HG03159 (cell line): ENCODE measurements at regions not wholly inside any gene's neighbourhood (a gene's known extent, or its start where the extent isn't known, plus 50 kb on each side); places are given as distances from the start of the nearest gene placed in this dataset.

Experiments used
- ATAC-seq: cut with Tn5 transposase; IDR thresholded peaks from one replicate; pipeline ENCODE4 v1.9.1; 2021; ENCODE audit warnings: mild to moderate bottlenecking, moderate library complexity; ENCODE audit not compliant: unreplicated experiment

DNA sequence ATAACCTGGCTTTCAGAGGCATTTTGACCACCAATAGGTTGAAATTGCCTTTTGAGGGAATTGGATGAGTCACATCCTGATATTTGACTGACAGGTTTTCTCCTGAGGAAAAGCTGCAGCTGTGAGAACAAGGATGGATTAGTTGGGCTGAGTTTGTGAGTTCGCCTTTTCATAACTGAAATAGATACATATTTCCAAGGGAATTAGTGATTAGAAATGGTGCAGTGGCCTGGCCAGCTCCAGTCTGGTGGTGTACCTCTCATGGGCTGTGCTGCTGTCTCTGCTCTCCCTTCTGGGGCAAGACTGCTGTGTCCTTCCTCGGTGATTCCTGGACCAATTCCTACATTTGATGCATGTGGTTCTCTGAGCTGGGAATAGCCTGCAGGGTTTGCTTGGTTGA, 341.3 kb downstream of the TSN start:
- ATAC-seq, result no peak

DNA sequence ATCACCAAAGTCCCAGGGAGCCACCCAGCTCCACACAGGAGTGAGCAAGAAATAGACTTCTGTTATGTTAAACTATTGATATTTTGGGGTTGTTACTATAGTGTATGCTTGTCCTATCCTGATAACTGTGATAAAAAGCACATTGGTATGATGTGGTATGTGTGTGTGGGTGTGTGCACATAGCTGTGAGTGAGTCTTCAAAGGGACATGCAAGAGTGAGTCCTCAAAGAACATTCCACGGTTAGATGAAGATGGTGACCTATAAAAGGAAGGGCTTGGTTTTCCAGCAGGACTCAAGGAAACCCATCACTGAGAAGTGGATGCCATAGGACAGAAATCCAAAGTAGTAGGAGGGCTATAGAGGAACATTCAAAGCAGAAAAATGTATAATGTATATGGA, 342.9 kb downstream of the TSN start:
- ATAC-seq, result no peak

- no peak for ATAC-seq
These were observed 344.9 kb downstream of the TSN start for GRCh38 chr2:122100346-122100745.

DNA sequence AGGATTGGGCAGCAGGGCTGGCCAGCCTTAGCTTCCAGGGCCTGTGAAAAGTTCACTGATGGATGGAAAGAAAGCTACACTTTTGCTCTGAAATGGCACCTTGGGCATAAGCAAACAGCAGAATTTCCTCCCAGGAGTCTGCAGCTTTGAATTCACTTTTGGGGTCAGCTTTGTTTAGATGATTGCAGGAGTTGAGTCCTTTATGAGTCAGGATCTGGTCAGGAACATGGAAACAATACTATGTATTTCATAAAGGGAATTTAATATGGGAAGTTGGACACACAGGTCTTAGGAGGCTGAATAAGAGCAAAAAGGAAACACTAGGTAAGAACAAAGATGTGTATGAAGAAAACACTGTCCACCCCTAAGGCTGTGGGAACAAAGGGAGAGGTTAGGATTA, 345.3 kb downstream of the TSN start:
- ATAC-seq, result no peak

- ATAC-seq, result no peak
These were observed 345.9 kb downstream of the TSN start for GRCh38 chr2:122101319-122101718.

- no peak for ATAC-seq
These were observed 349.9 kb downstream of the TSN start for GRCh38 chr2:122105171-122105876.

DNA sequence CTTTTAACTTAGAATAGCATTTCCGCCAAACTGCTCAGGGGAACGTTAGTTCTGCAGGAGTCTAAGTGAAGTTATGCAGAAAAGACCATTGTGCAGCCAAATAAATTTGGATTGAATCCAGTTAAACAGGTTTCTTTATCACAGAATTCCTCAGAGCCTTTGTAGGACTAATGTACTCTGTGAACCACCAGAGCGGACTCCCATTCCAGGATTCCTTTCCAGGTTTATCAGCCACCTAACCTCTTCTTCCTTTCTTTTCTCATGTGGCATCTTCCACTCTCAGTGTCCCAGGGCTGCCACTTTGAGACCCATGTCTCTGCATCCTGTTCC, 350.4 kb downstream of the TSN start:
- no peak for ATAC-seq

DNA sequence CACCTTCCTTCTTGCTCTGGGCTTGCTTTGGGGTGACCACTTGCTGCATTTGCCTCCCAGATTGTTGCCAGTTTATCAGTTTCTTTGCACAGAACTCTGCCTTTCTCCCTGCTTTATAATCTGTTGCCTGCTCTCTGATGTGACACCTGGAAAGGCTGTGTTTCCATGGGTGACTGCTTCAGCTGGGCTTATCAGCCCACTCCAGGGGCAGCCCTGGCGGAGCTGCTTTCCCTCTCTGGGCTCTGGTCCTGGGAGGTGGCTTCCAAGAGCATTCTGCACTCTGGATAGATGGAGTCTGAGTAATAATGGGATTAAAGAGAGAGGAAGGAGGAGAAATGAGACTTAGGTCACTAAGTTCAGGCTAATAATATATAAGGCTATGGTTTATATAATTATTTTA, 352.7 kb downstream of the TSN start:
- ATAC-seq, result no peak

DNA sequence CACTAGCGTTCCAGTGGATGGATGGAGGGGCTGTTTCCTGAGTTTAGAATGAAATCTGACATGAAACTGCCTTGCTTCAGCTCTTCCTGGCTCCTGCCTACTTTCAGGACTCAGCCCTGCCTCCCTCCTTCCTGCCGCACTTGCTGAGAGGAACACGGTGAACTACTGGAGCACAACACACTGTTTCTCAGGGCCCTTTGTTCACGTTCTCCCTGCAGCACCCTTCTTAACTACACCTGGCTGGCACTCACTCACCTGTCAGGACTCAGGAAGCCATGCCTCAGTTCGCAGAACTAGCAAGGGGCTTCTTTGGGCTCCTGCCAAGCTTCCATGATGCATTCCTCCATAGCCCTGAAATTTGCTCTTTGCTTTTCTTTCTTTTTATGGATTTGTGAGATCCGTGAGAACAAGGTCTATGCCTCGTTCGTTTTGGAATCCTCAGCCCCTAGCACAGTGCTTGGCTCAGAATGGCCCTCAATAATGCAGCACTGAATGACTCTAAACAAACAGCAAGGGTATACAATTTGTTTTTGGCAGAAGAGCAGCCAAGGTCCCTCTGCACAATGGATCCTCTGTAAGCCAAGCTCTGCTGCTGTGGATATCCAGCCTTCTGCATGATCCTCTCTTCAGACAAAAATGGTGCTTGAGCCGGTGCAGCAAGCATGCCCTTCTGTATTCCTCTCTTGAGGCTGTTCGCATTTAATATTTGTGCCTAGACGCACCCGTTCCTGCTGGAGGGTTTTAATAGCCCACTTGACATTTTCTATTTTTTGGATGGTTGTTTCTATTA, 357.0 kb downstream of the TSN start:
- ATAC-seq, result no peak

DNA sequence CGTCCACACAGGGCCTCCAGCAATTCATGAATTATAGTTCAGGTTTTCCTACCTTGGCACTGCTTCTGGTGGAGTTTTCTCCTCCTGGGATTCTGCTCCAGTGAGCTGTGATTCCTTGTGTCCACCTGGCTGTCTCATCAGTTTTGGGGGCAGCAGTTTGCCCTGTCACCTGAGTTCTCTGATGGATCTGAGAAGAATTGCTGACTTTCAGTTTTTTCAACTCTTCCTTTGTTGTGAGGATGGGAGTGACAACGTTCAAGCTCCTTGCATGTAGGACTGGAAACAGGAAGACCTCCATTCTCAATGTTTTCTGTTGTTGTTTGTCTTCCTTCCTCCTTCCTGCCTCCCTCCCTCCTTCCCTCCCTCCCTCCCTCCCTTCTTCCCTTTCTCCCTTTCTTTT, 359.0 kb downstream of the TSN start:
- ATAC-seq, result no peak

GRCh38 chr2:122117371-122117770, 361.9 kb downstream of the TSN start:
- no peak for ATAC-seq

GRCh38 chr2:122129399-122129798, 373.9 kb downstream of the TSN start:
- ATAC-seq, result no peak

DNA sequence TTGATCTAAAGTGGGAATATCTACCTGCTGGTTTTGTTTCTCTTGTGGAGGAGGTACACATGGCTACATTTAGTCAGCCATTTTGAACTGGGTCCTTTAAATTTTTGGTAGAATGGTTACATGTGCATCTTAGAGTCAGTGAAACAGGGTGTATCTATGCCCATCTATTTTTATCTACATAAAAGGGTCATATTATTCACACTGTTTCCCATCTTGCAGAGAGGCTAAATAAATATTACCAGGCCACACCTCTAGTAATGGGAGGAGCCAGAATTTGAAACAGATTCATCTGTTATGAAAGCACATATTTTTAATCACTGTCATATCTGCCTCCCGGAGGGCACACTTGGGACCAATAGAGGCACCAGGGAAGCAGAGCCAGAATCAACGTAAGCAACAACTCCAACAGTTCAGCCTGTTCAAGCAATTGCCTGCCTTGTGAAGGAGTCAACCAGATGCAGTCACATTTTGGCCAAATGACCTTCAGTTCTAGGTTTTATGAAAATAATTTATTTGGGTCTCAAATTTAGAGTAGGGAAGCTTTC, 376.8 kb downstream of the TSN start:
- no peak for ATAC-seq

DNA sequence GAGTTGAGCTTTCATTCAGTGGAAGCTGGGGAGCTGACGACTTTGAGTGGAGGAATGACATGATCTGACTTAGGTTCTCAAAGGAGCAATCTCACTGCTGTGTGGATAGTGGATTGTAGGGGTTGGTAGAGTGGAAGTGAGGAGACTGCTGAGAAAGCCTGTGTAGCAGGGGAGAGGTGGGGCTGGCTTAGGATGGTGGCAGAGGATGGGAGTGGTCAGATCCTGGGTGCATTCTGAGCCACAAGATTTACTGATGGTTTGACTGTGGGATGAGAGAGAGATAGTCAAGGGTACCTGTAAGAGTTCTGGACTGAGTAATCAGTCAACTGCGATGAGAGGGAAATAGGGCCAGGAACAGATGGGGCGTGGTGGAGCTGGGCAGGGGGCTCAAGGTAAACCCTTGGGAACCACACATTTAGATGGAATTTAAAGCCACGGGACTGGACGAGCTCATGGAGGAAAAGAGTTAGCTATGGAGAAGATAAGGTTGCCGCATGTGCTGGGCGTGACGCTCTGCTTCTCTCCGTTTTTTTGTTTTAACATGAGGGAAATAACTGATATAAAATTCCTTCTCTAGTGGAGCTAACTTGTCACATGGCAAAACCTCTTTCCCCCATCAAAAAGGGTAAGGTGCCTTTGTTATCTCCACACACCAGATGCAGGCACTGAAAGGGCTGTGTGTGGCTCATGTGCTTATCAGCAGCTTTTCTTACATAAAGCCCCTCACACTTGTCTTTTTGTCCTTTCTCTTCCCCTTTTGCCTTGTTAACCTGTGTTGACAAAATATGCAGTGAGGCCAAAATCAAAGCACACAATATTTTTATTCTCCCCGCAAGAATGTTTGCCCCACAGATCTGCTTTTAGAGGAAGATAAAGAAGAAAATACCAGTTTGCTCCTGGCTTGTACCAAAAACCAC, 379.8 kb downstream of the TSN start:
- ATAC-seq, result no peak

DNA sequence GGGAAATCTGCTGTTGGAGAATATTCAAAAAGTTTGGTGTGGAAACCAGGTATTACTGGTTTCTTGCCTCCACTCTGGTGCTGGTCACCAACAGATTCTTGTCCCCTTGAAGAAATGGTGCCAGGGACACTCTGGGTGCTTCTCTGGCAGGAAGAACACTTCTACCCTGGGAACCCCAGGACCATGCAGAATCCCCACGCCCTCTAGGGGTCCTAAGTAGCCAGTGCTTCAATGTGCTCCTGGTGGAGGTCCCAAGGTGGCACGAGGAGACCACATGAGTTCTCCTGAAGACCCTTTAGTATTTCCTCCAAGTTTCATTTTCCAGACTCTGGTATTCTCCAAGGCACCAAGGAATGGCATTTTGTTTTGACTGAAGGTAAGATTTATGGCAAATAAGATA, 380.6 kb downstream of the TSN start:
- ATAC-seq, result peak; percentile 58

- no peak for ATAC-seq
These were observed 383.1 kb downstream of the TSN start for GRCh38 chr2:122138561-122138960.

DNA sequence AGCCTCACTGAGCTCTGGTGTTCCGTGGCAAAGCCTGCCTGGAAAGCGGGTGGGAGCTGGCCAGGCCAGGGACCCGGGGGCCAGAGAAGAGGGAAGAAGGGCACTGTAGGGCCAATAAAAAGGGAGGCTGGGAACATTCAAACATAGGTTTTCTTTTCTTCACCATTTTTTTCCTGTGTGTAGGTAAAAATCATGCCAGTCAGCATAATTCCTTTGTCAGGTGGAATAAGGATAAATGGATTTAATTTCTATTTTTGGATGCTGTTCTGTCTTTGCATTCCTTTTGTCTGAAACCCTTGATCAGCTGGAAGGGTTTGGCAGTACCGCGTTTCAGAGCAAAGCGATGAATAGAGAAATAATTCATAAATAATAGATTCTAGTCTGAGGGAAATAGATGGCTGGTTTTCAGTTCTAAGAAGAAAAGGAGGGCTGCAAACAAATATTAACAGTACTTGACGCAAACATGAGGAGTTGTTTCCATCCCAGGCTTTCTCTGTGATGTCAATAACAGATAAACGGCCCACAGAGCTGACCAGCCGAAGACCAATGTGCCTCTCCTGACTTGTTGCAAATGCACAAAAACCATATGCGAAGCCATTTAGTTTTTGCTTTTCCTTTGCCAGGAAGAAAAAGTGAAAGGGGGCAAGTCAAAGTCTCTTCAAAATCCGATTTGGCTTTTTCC, 384.4 kb downstream of the TSN start:
- ATAC-seq, result no peak

GRCh38 chr2:122144884-122145283, 389.4 kb downstream of the TSN start:
- ATAC-seq, result no peak

DNA sequence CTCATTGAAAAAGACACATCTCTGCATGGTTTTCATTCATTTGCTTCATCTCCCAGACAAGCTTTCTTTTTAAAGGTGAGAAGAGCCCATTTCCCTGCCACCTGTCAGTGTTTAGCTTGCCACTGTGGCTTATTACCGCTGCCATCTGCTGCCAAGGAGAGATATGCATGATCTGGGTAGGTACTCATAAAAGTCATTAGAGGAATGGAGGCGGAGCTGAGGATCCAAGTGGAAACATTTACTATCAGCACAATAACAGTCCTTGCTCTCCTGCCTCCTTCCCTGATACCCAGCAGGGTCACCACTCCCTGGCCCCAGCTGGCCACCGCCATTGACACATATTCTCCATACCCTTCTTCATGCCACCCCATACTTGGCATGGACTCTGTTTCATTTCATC, 390.4 kb downstream of the TSN start:
- no peak for ATAC-seq

DNA sequence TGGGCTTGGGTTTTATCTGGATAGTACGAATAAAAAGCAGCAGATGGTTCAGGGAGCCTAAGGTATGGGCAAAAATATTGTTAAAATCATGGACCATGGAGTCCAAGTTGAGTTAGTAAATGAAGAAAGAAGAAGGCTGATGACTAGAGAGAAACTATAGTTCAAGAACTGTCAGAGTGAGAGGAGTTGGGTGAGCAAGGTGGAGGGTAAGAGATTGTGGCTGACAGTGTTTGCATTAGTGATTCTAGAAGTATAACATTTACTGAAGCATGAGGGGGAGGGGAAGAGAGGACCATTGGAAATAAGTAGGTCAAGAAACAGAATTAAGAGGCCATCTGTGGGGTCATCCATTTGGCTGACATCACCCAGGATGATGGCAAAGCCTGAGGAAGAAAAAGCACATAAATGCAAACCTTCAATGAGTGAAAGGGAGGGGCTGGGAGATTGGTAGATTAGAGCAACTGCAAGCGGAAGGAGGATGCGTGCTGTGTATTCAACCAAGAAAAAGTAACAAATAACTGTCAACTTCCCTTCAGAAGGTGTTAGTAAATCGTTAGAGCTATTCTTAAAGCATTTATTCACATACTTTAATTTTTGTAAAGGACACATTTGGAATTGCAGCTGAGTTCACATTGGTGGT, 392.8 kb downstream of the TSN start:
- ATAC-seq, result no peak
